Posterior vena cava (tissue), 2 donors: ENCODE measurements at regions not wholly inside any gene's neighbourhood (a gene's known extent, or its start where the extent isn't known, plus 50 kb on each side); places are given as distances from the start of the nearest gene placed in this dataset.

ENCODE experiments used
- DNase-seq: peaks from one replicate; pipeline ENCODE4 v3.0.0-alpha.2; 2020; ENCODE audit warnings: low spot score
- intact Hi-C, 2 donors: fragments of 100-400 bp; cut with DNase I; formaldehyde crosslinking; loops; one replicate each; pipeline versions ENCODE4 v1.14.1 to v1.14.2; 2022 to 2023
- donor health status: DM: yes; HTN: yes; CAD: no.
- donor health status: DM: yes; HTN: yes; CAD: no.

- intact Hi-C loops = no loop called here
- DNase-seq = no peak
Measured at GRCh38 chr2:70036290-70036689, 51.0 kb upstream of the PCBP1 start.

GRCh38 chr2:70035344-70035844 lies 51.9 kb upstream of the PCBP1 start:
- intact Hi-C loops = no loop called here
- no peak for DNase-seq

GRCh38 chr2:70030724-70031420 lies 56.4 kb upstream of the PCBP1 start:
- intact Hi-C loops = no loop called here

GRCh38 chr2:70029814-70030409 lies 57.4 kb upstream of the PCBP1 start:
- intact Hi-C loops = no loop called here
- DNase-seq = peak; percentile 88

More at GRCh38 chr2:70030724-70031420, 56.4 kb upstream of the PCBP1 start:
- DNase-seq = no peak

- intact Hi-C loops = loop anchor here in 1 of 2 donors (5.0 kb wide), 1 partner anchor 77 kb away; no protein-coding TSS in a partner anchor
- no peak for DNase-seq
Measured at GRCh38 chr2:70024284-70024683, 62.9 kb upstream of the ASPRV1 start.

GRCh38 chr2:70019096-70019495 lies 57.7 kb upstream of the ASPRV1 start:
- intact Hi-C loops = no loop called here

GRCh38 chr2:70017962-70018361 lies 56.5 kb upstream of the ASPRV1 start:
- DNase-seq = no peak
- intact Hi-C loops = no loop called here

More at GRCh38 chr2:70019096-70019495, 57.7 kb upstream of the ASPRV1 start:
- no peak for DNase-seq

GRCh38 chr2:70014959-70015358 lies 53.5 kb upstream of the ASPRV1 start:
- DNase-seq = no peak
- intact Hi-C loops = no loop called here

GRCh38 chr2:70012887-70013286 lies 51.5 kb upstream of the ASPRV1 start:
- no peak for DNase-seq
- intact Hi-C loops = no loop called here

- intact Hi-C loops = no loop called here
- DNase-seq = no peak
Measured at GRCh38 chr2:70011786-70012185, 50.4 kb upstream of the ASPRV1 start.

GRCh38 chr2:70011335-70011734 lies 49.9 kb upstream of the ASPRV1 start:
- DNase-seq = no peak
- intact Hi-C loops = no loop called here
